GM12891 (cell line): ENCODE measurements at regions not wholly inside any gene's neighbourhood (a gene's known extent, or its start where the extent isn't known, plus 50 kb on each side); places are given as distances from the start of the nearest gene placed in this dataset.
"Not testable (repeated sequence)": the region's sequence is repeated elsewhere in the genome, so short reads cannot be mapped to it uniquely, and the experiment has no call there.

ENCODE experiments used
- DNase-seq: peaks from one replicate; pipeline ENCODE4 v3.0.0; 2011; ENCODE audit warnings: low spot score; ENCODE audit not compliant: insufficient read length
- FAIRE-seq: peaks from 2 replicates; lab custom pipeline; 2011; peaks lifted over from hg19 to GRCh38; lab: Jason Lieb, UNC
- PAX5 ChIP-seq: IDR thresholded peaks from 2 replicates; pipeline ENCODE4 v1.6.1; 2011; ENCODE audit warnings: low read length, moderate library complexity, mild to moderate bottlenecking; ENCODE audit not compliant: insufficient read depth, severe bottlenecking
- POLR2A ChIP-seq: IDR thresholded peaks from 2 replicates; pipeline ENCODE4 v1.6.1; 2011; ENCODE audit warnings: low read depth, low read length, control low read depth
- POLR2AphosphoS5 ChIP-seq: IDR thresholded peaks from 2 replicates; pipeline ENCODE4 v1.6.1; 2011; ENCODE audit warnings: low read depth, low read length, control low read depth
- POU2F2 ChIP-seq: IDR thresholded peaks from 2 replicates; pipeline ENCODE4 v1.6.1; 2011; ENCODE audit warnings: low read depth, mild to moderate bottlenecking, control low read depth, low read length, moderate library complexity
- SPI1 ChIP-seq: IDR thresholded peaks from 2 replicates; pipeline ENCODE4 v1.6.1; 2011; ENCODE audit warnings: low read depth, low read length, control low read depth
- TAF1 ChIP-seq: IDR thresholded peaks from 2 replicates; pipeline ENCODE4 v1.6.1; 2011; ENCODE audit warnings: low read depth, low read length, control low read depth

DNA sequence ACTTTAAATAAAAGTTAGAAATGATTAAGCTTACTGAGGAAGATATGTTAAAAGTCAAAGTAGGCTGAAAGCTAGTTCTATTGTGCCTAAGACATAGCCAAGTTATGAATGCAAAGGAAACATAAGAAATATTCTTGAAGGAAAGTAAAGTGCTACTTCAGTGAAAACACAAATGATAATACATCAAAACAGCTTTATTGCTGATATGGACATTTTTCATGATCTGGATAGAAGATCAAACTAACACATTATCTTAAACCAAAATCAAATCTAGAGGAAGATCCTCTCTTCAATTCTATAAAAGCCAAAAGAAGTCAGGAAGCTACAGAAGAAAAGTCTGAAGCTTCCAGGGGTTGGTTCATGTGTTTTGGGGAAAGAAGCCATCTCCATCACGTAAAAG lies 545.9 kb downstream of the COL11A1 start:
- no peak for FAIRE-seq
- TF ChIP-seq POLR2AphosphoS5 (no peak), POU2F2 (no peak), TAF1 (no peak), SPI1 (no peak), PAX5 (no peak), POLR2A (no peak)
- no peak for DNase-seq

GRCh38 chr1:102550729-102551384 lies 554.1 kb upstream of the OLFM3 start:
- no peak for FAIRE-seq

GRCh38 chr1:102546251-102546650 lies 549.5 kb upstream of the OLFM3 start:
- DNase-seq: no peak
- no peak for TF ChIP-seq TAF1
- no peak for TF ChIP-seq PAX5
- TF ChIP-seq POLR2A: no peak
- TF ChIP-seq POLR2AphosphoS5: no peak
- TF ChIP-seq POU2F2: no peak
- no peak for TF ChIP-seq SPI1
- FAIRE-seq: no peak

More at GRCh38 chr1:102550729-102551384, 554.1 kb upstream of the OLFM3 start:
- DNase-seq: no peak
- TF ChIP-seq POLR2AphosphoS5 (no peak), SPI1 (no peak), TAF1 (no peak), POLR2A (no peak), PAX5 (no peak), POU2F2 (no peak)

DNA sequence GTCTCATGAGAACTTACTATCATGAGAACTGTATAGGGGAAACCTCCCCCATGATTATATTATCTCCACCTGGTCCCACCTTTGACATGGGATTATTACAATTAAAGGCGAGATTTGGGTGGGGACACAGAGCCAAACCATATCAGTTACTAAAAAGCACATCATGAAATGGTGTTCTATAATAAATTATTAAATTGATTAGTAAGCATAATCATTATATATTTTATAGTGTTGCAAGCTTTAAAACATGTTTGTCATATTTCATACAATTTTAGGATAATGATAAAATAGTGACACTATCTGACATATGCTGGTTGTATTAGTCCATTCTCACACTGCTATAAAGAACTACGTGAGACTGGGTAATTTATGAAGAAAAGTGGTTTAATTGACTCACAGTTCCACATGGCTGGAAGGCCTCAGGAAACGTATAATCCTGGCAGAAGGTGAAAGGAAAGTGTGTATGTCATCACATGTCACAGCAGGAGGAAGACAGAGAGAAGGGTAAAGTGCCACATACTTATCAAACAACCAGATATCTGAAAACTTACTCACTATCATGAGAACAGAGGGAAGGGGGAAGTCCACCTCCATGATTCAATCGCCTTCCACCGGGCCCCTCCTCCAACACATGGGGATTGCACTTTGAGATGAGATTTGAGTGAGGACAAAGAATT lies 539.2 kb upstream of the OLFM3 start:
- TF ChIP-seq POLR2AphosphoS5: no peak
- no peak for TF ChIP-seq SPI1
- TF ChIP-seq POU2F2: no peak
- no peak for TF ChIP-seq TAF1
- TF ChIP-seq POLR2A: no peak
- TF ChIP-seq PAX5: no peak
- FAIRE-seq: no peak
- DNase-seq: no peak

DNA sequence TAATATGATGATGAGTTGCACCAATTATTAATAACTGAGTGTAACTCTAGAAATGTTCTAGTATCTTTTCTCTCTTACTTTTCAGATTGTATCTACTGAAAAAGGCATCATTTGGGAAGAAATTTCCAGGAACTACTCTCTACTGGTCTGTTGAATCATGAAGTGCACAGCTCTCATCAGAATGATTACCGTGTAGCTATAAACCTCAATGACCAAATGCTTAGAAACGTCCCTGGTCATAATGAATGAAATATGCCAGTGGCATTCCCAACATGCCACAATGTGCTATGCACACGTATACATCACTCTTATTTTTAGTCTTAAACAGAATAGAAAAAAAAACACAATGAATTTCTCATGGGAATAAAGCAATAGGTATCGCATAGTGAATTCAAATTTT lies 534.3 kb upstream of the OLFM3 start:
- FAIRE-seq (no peak), DNase-seq (no peak)
- no peak for TF ChIP-seq SPI1
- no peak for TF ChIP-seq TAF1
- TF ChIP-seq POU2F2: no peak
- no peak for TF ChIP-seq PAX5
- TF ChIP-seq POLR2AphosphoS5: no peak
- TF ChIP-seq POLR2A: no peak

DNA sequence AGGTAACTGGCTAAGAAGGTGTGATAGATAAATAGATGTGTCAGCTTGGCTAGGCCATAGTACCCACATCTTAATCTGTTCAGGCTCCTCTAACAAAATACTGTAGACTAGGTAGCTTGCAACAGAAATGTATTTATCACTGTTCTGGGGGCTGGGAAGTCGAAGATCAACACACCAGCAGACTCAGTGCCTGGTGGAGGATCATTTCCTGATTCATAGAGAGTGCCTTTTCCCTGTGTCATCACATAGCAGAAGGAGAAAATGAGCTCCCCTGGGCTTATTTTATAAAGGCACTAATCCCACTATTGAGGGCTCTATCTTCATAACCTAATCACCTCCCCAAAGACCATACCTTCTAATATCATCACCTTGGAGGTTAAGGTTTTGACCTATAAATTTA lies 532.7 kb upstream of the OLFM3 start:
- FAIRE-seq (no peak), DNase-seq (no peak)
- no peak for TF ChIP-seq TAF1
- TF ChIP-seq PAX5: no peak
- no peak for TF ChIP-seq SPI1
- no peak for TF ChIP-seq POU2F2
- no peak for TF ChIP-seq POLR2A
- no peak for TF ChIP-seq POLR2AphosphoS5

GRCh38 chr1:102500758-102501157 lies 504.0 kb upstream of the OLFM3 start:
- FAIRE-seq (no peak), DNase-seq (no peak)
- TF ChIP-seq PAX5 (no peak), SPI1 (no peak), POLR2A (no peak), POLR2AphosphoS5 (no peak), TAF1 (no peak)

DNA sequence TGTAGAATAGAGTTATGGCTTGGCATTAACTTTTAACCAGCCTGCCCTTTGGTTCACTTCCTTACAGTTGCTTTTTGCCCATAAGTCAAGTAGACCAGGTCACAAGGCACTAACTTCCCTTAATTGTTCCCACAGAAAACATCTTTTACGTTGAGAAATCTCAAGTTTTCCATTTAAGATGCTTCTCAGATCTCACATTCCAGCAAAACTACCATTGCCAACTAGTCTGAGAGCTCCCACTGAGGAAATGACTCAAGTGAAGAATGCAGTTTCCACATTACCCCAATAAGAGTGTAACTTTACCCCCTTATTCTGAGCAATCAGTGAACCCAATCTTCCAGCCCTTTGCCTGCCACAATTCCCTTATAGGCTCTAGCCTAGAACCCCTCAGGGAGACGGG lies 502.2 kb upstream of the OLFM3 start:
- TF ChIP-seq POLR2AphosphoS5 (no peak), TAF1 (no peak), SPI1 (no peak), POU2F2 (no peak), PAX5 (no peak), POLR2A (no peak)
- DNase-seq (no peak), FAIRE-seq (no peak)

DNA sequence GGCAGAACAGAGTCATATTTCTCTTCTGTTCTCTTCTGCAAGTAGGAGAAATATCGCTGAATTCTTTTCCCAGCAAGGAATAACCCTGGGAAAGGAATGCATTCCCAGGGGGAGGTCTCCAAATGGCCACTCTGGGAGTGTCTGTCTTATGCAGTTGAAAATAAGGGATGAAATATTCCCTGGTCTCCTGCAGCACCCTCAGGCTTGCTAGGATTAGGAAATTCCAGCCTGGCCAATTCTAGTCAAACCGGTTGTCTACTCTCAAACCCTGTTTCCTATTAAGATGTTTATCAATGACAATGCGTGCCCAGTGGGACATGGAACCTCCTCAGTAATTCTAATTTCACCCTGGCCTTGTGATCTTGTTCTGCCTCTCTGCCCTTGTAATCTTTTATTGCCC lies 501.1 kb upstream of the OLFM3 start:
- not testable (repeated sequence) for DNase-seq, FAIRE-seq

DNA sequence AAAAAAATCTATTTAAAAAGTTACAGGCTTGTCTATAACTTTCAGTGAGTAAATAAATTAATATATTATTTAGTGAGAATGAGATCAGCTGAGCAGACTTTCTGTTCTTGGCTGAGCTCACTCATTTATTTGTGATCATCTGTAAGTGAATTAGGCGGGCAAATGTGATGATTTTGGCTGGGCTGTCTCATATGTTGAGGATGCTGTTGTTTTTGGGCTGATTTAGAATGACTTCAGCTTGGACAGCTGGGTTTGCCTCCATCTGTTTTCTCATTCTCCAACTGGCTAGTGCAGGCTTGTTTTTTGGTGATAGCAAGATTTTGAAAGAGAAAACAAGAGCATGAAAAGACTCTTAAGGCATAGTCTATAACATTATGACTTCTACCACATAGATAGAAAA lies 475.8 kb upstream of the OLFM3 start:
- FAIRE-seq (no peak), DNase-seq (no peak)
- no peak for TF ChIP-seq POLR2A
